SK-N-SH (cell line): ENCODE measurements at regions not wholly inside any gene's neighbourhood (a gene's known extent, or its start where the extent isn't known, plus 50 kb on each side); places are given as distances from the start of the nearest gene placed in this dataset.

Experiments used
- CTCF ChIA-PET: fragments of 300-600, 350-600 bp; formaldehyde crosslinking; extraction: SDS; loops from one replicate; lab custom pipeline; 2021; lab: Yijun Ruan, JAX
- POLR2A ChIA-PET: fragments of 350-600 bp; sonication (Branson Sonifier 250); formaldehyde crosslinking; extraction: SDS; loops from one replicate; lab custom pipeline; 2020; ENCODE audit warnings: antibody characterized with exemption, inconsistent platforms; lab: Yijun Ruan, JAX
- DNase-seq: peaks from one replicate; pipeline ENCODE4 v3.0.0; 2012
- H2AFZ ChIP-seq: fragments of 200-600 bp; sonication (generic); 2 replicates; pipeline ENCODE4 v1.8.1; 2016; ENCODE audit warnings: antibody characterized with exemption, mild to moderate bottlenecking, low read depth
- H3F3A ChIP-seq: fragments of 200-600 bp; sonication (generic); replicated peaks from 2 replicates; pipeline ENCODE3; 2016; ENCODE audit warnings: antibody characterized with exemption, mild to moderate bottlenecking; ENCODE audit not compliant: insufficient read depth
- H3K27ac ChIP-seq, 2 experiments: fragments of 200-500 bp in 1 of 2; fragments of 200-600 bp in 1 of 2; sonication (Bioruptor generic) in 1 of 2; sonication (generic), shearing (Covaris generic) in 1 of 2; 2 replicates each; pipeline versions ENCODE4 v1.5.1 to v1.6.1; 2014 to 2016; ENCODE audit warnings: low read depth in 2 of 2, inconsistent platforms in 1 of 2, low read length in 1 of 2, mild to moderate bottlenecking in 1 of 2, mixed read lengths in 1 of 2
- H3K27me3 ChIP-seq: fragments of 200-600 bp; sonication (generic), shearing (Covaris generic); 2 replicates; pipeline ENCODE4 v1.6.1; 2016; ENCODE audit warnings: mixed run types; ENCODE audit not compliant: insufficient read depth
- H3K36me3 ChIP-seq, 2 experiments: fragments of 200-500 bp in 1 of 2; fragments of 200-600 bp in 1 of 2; sonication (Bioruptor generic) in 1 of 2; sonication (generic) in 1 of 2; replicated peaks in 1 of 2; 2 replicates each; pipeline versions ENCODE3 to v1.5.1; 2014 to 2016; ENCODE audit warnings: low read length in 1 of 2, mild to moderate bottlenecking in 1 of 2; ENCODE audit not compliant: insufficient read depth in 2 of 2, control insufficient read depth in 1 of 2
- H3K4me1 ChIP-seq, 2 experiments: fragments of 200-500 bp in 1 of 2; fragments of 200-600 bp in 1 of 2; sonication (Bioruptor generic) in 1 of 2; sonication (generic), shearing (Covaris generic) in 1 of 2; 2 replicates each; pipeline versions ENCODE4 v1.5.1 to v1.6.1; 2014 to 2016; ENCODE audit warnings: low read depth in 1 of 2, low read length in 1 of 2, mixed run types in 1 of 2; ENCODE audit not compliant: insufficient read depth in 2 of 2, control insufficient read depth in 1 of 2
- H3K4me2 ChIP-seq: fragments of 200-600 bp; sonication (generic), shearing (Covaris generic); 2 replicates; pipeline ENCODE4 v1.6.1; 2017; ENCODE audit warnings: mixed run types
- H3K4me3 ChIP-seq, 2 experiments: fragments of 200-500 bp in 1 of 2; fragments of 200-600 bp in 1 of 2; sonication (Bioruptor generic) in 1 of 2; sonication (generic), shearing (Covaris generic) in 1 of 2; 2 replicates each; pipeline versions ENCODE4 v1.5.1 to v1.8.1; 2014 to 2016; ENCODE audit warnings: low read depth in 2 of 2, inconsistent platforms in 1 of 2, low read length in 1 of 2, mild to moderate bottlenecking in 1 of 2, mixed read lengths in 1 of 2, moderate library complexity in 1 of 2
- H3K79me2 ChIP-seq: fragments of 200-600 bp; sonication (generic); 2 replicates; pipeline ENCODE4 v1.8.1; 2017; ENCODE audit warnings: mild to moderate bottlenecking; ENCODE audit not compliant: insufficient read depth
- H3K9ac ChIP-seq: fragments of 200-600 bp; sonication (generic); 2 replicates; pipeline ENCODE4 v1.6.1; 2017; ENCODE audit warnings: mixed run types
- H3K9me2 ChIP-seq: fragments of 200-600 bp; sonication (generic); 2 replicates; pipeline ENCODE4 v1.6.1; 2017; ENCODE audit warnings: mixed run types
- H3K9me3 ChIP-seq: fragments of 200-600 bp; sonication (generic); 2 replicates; pipeline ENCODE4 v1.6.1; 2017; ENCODE audit warnings: mixed run types, mild to moderate bottlenecking, moderate library complexity
- H4K20me1 ChIP-seq: fragments of 200-600 bp; sonication (generic); 2 replicates; pipeline ENCODE4 v1.6.1; 2017; ENCODE audit warnings: mild to moderate bottlenecking, mixed run types; ENCODE audit not compliant: insufficient read depth
- CHD2 ChIP-seq: fragments of 150-350 bp; IDR thresholded peaks from 2 replicates; pipeline ENCODE4 v1.6.1; 2018; ENCODE audit warnings: low read length; ENCODE audit not compliant: partially characterized antibody
- ELF1 ChIP-seq: IDR thresholded peaks from 2 replicates; pipeline ENCODE4 v1.4.0; 2012
- EP300 ChIP-seq, 2 experiments: IDR thresholded peaks; 2 replicates each; pipeline versions ENCODE4 v1.4.0 to v1.6.1; 2012; ENCODE audit warnings: borderline replicate concordance in 1 of 2, low read depth in 1 of 2, low read length in 1 of 2
- EZH2phosphoT487 ChIP-seq: fragments of 200-600 bp; sonication (generic); IDR thresholded peaks from 2 replicates; pipeline ENCODE4 v1.6.1; 2017; ENCODE audit warnings: low read depth, mixed run types, mild to moderate bottlenecking, antibody characterized with exemption, moderate library complexity, borderline replicate concordance
- FOSL2 ChIP-seq: IDR thresholded peaks from 2 replicates; pipeline ENCODE4 v1.4.0; 2012; ENCODE audit warnings: low read depth, mild to moderate bottlenecking, moderate library complexity, borderline replicate concordance
- FOXM1 ChIP-seq: IDR thresholded peaks from 2 replicates; pipeline ENCODE4 v1.4.0; 2012; ENCODE audit warnings: low read depth, mild to moderate bottlenecking
- GABPA ChIP-seq: IDR thresholded peaks from 2 replicates; pipeline ENCODE4 v1.4.0; 2012; ENCODE audit warnings: low read depth, mild to moderate bottlenecking
- MEF2A ChIP-seq: IDR thresholded peaks from 2 replicates; pipeline ENCODE4 v1.4.0; 2012; ENCODE audit warnings: low read depth, borderline replicate concordance
- NFIC ChIP-seq: IDR thresholded peaks from 2 replicates; pipeline ENCODE4 v1.4.0; 2012; ENCODE audit warnings: borderline replicate concordance
- NRF1 ChIP-seq: IDR thresholded peaks from 2 replicates; pipeline ENCODE4 v1.6.1; 2012; ENCODE audit warnings: low read depth, mild to moderate bottlenecking, low read length
- POLR2AphosphoS5 ChIP-seq: IDR thresholded peaks from 2 replicates; pipeline ENCODE4 v1.6.1; 2012; ENCODE audit warnings: low read depth, low read length
- RAD21 ChIP-seq: IDR thresholded peaks from 2 replicates; pipeline ENCODE4 v1.6.1; 2012; ENCODE audit warnings: mild to moderate bottlenecking, low read length
- RCOR1 ChIP-seq: fragments of 150-350 bp; IDR thresholded peaks from 2 replicates; pipeline ENCODE4 v1.6.1; 2017; ENCODE audit warnings: antibody characterized with exemption, low read length
- RFX5 ChIP-seq: IDR thresholded peaks from 2 replicates; pipeline ENCODE4 v1.6.1; 2012; ENCODE audit warnings: mild to moderate bottlenecking, improper control_type of control experiment, low read length
- SIN3A ChIP-seq: IDR thresholded peaks from 2 replicates; pipeline ENCODE4 v1.6.1; 2012; ENCODE audit warnings: low read depth, mild to moderate bottlenecking, low read length, moderate library complexity, borderline replicate concordance
- SMC3 ChIP-seq: IDR thresholded peaks from 2 replicates; pipeline ENCODE4 v1.6.1; 2012; ENCODE audit warnings: low read depth, low read length, improper control_type of control experiment
- TAF1 ChIP-seq: IDR thresholded peaks from 2 replicates; pipeline ENCODE4 v1.6.1; 2012; ENCODE audit warnings: low read depth, mild to moderate bottlenecking, low read length, moderate library complexity, borderline replicate concordance
- TCF12 ChIP-seq: IDR thresholded peaks from 2 replicates; pipeline ENCODE4 v1.4.0; 2012
- USF2 ChIP-seq: fragments of 150-350 bp; IDR thresholded peaks from 2 replicates; pipeline ENCODE4 v1.6.1; 2017; ENCODE audit warnings: antibody characterized with exemption, low read length, low read depth, borderline replicate concordance
- YY1 ChIP-seq: IDR thresholded peaks from 2 replicates; pipeline ENCODE4 v1.4.0; 2012; ENCODE audit warnings: low read depth, mild to moderate bottlenecking
- WGBS: methylation state at CpG from one replicate; pipeline ENCODE4 v1.1.6; 2017; ENCODE audit warnings: low lambda C conversion rate; 5-methylcytosine and 5-hydroxymethylcytosine counted together
- TF ChIP-seq, protein P1 (sequence below): IDR thresholded peaks from 2 replicates; pipeline ENCODE4; 2012
- TF ChIP-seq, protein P2 (sequence below): fragments of 150-350 bp; IDR thresholded peaks from 2 replicates; pipeline ENCODE4 v1.6.1; 2016; ENCODE audit warnings: mild to moderate bottlenecking, low read depth, low read length

GRCh38 chr10:3995302-3996210 is 210.5 kb upstream of the KLF6 start (continued):
- TF ChIP-seq EZH2phosphoT487 (no peak), SMC3 (no peak), TAF1 (no peak), YY1 (no peak), RCOR1 (no peak), EP300 (IDR thresholded peaks at IDR 0.05; ENCODE audit: borderline replicate concordance in 1 of 2, low read depth in 1 of 2, low read length in 1 of 2) (peak in 1 of 2 experiments; percentile 61; a peak in 1 of 4 replicates), NRF1 (no peak), FOXM1 (no peak), SIN3A (no peak), MEF2A (no peak), CHD2 (no peak)
- TF ChIP-seq, protein P1, sequence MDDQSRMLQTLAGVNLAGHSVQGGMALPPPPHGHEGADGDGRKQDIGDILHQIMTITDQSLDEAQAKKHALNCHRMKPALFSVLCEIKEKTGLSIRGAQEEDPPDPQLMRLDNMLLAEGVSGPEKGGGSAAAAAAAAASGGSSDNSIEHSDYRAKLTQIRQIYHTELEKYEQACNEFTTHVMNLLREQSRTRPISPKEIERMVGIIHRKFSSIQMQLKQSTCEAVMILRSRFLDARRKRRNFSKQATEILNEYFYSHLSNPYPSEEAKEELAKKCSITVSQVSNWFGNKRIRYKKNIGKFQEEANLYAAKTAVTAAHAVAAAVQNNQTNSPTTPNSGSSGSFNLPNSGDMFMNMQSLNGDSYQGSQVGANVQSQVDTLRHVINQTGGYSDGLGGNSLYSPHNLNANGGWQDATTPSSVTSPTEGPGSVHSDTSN = peak; percentile 42

- Histone ChIP-seq H3K9me3 (no peaks in the 10 kb centered on the region), H3F3A (peaks cover 13% of the 10 kb centered on the region), H3K9me2 (no peaks in the 10 kb centered on the region), H3K9ac (no peak overlapping the region), H3K4me1 (peaks cover 0 to 7% of the 10 kb centered on the region in 2 experiments; a peak in 2 of 4 replicates), H2AFZ (no peak overlapping the region), H3K27me3 (no peaks in the 10 kb centered on the region), H3K4me2 (no peak overlapping the region), H3K36me3 (no peaks in the 10 kb centered on the region), H3K4me3 (no peak overlapping the region), H3K79me2 (no peaks in the 10 kb centered on the region), H4K20me1 (no peaks in the 10 kb centered on the region), H3K27ac (no peak overlapping the region)
- no peak for DNase-seq
- POLR2A ChIA-PET = interaction anchor here (0.6 kb wide), 1 partner anchor 52 kb away, joined by 3 read pairs; no protein-coding TSS in a partner anchor
- CTCF ChIA-PET = no interaction called here
- WGBS = 95% methylated on average over 16 of the region's 16 CpGs
- TF ChIP-seq FOXM1 (no peak), ELF1 (no peak), NRF1 (no peak), NFIC (no peak), RCOR1 (no peak), GABPA (no peak), RFX5 (no peak), SIN3A (no peak), FOSL2 (no peak), MEF2A (no peak), USF2 (no peak), TCF12 (no peak), EZH2phosphoT487 (no peak), POLR2AphosphoS5 (no peak), RAD21 (no peak)
- TF ChIP-seq, protein P1 = no peak
- TF ChIP-seq, protein P2, sequence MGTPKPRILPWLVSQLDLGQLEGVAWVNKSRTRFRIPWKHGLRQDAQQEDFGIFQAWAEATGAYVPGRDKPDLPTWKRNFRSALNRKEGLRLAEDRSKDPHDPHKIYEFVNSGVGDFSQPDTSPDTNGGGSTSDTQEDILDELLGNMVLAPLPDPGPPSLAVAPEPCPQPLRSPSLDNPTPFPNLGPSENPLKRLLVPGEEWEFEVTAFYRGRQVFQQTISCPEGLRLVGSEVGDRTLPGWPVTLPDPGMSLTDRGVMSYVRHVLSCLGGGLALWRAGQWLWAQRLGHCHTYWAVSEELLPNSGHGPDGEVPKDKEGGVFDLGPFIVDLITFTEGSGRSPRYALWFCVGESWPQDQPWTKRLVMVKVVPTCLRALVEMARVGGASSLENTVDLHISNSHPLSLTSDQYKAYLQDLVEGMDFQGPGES = no peak
Measured at GRCh38 chr10:3992382-3993178, 207.6 kb upstream of the KLF6 start.
